MM.1S (cell line): ENCODE measurements at regions not wholly inside any gene's neighbourhood (a gene's known extent, or its start where the extent isn't known, plus 50 kb on each side); places are given as distances from the start of the nearest gene placed in this dataset.

Experiments used
- DNase-seq: peaks from one replicate; pipeline ENCODE4 v3.0.0-alpha.2; 2015
- H2AFZ ChIP-seq: fragments of 300-600 bp; sonication (generic); 2 replicates; pipeline ENCODE4 v1.6.0; 2016; ENCODE audit warnings: antibody characterized with exemption, low read length
- H3F3A ChIP-seq: fragments of 300-600 bp; sonication (generic); 2 replicates; pipeline ENCODE4 v1.6.1; 2016; ENCODE audit warnings: mild to moderate bottlenecking, antibody characterized with exemption, low read length, moderate library complexity, mixed read lengths; ENCODE audit not compliant: insufficient read depth
- H3K27ac ChIP-seq: fragments of 300-600 bp; sonication (generic); 2 replicates; pipeline ENCODE4 v1.5.1; 2016; ENCODE audit warnings: mild to moderate bottlenecking, low read length
- H3K27me3 ChIP-seq: fragments of 300-600 bp; sonication (generic); replicated peaks from 2 replicates; pipeline ENCODE4 v1.6.0; 2016; ENCODE audit warnings: low read length; ENCODE audit not compliant: insufficient read depth
- H3K36me3 ChIP-seq: fragments of 300-600 bp; sonication (generic); replicated peaks from 2 replicates; pipeline ENCODE4 v1.6.1; 2016; ENCODE audit warnings: mild to moderate bottlenecking, low read length, mixed read lengths; ENCODE audit not compliant: insufficient read depth
- H3K4me1 ChIP-seq: fragments of 300-600 bp; sonication (generic); 2 replicates; pipeline ENCODE4 v1.6.1; 2016; ENCODE audit warnings: low read length, mixed read lengths
- H3K4me2 ChIP-seq: fragments of 300-600 bp; sonication (generic); 2 replicates; pipeline ENCODE4 v1.6.0; 2016; ENCODE audit warnings: low read depth, low read length
- H3K4me3 ChIP-seq: fragments of 300-600 bp; sonication (generic); 2 replicates; pipeline ENCODE4 v1.5.1; 2016; ENCODE audit warnings: low read length, mixed read lengths
- H3K79me2 ChIP-seq: fragments of 300-600 bp; sonication (generic); 2 replicates; pipeline ENCODE4 v1.6.1; 2016; ENCODE audit warnings: mixed run types, low read length, mixed read lengths
- H3K9ac ChIP-seq: fragments of 300-600 bp; sonication (generic); 2 replicates; pipeline ENCODE4 v1.6.1; 2016; ENCODE audit warnings: low read length, mixed read lengths
- H3K9me2 ChIP-seq: fragments of 300-600 bp; sonication (generic); replicated peaks from 2 replicates; pipeline ENCODE4 v1.6.1; 2016; ENCODE audit warnings: mild to moderate bottlenecking, low read length, mixed read lengths; ENCODE audit not compliant: insufficient read depth
- H3K9me3 ChIP-seq: fragments of 300-600 bp; sonication (generic); replicated peaks from 2 replicates; pipeline ENCODE4 v1.6.1; 2016; ENCODE audit warnings: mild to moderate bottlenecking, low read length, mixed read lengths; ENCODE audit not compliant: insufficient read depth
- H4K20me1 ChIP-seq: fragments of 300-600 bp; sonication (generic); 2 replicates; pipeline ENCODE4 v1.6.1; 2016; ENCODE audit warnings: mild to moderate bottlenecking, low read length, moderate library complexity, mixed read lengths; ENCODE audit not compliant: insufficient read depth
- EZH2 ChIP-seq: fragments of 300-600 bp; sonication (generic); optimal IDR thresholded peaks from 2 replicates; pipeline ENCODE3; 2017; ENCODE audit warnings: low read depth, mild to moderate bottlenecking, antibody characterized with exemption, low read length, mixed read lengths
- EZH2phosphoT487 ChIP-seq: fragments of 300-600 bp; sonication (generic); IDR thresholded peaks from 2 replicates; pipeline ENCODE4 v1.6.1; 2018; ENCODE audit warnings: antibody characterized with exemption, low read length
- TF ChIP-seq, protein P1 (sequence below): fragments of 300-600 bp; sonication (generic); IDR thresholded peaks from 2 replicates; pipeline ENCODE4 v1.5.1; 2016; ENCODE audit warnings: antibody characterized with exemption, low read length, mixed read lengths

GRCh38 chr3:89580859-89581258, 473.4 kb downstream of the EPHA3 start:
- Histone ChIP-seq H3K27ac (no peak overlapping the region), H3K4me3 (no peak overlapping the region), H3F3A (no peaks in the 10 kb centered on the region), H3K27me3 (no peaks in the 10 kb centered on the region), H3K36me3 (no peaks in the 10 kb centered on the region), H3K4me2 (no peak overlapping the region), H3K9ac (no peak overlapping the region), H3K79me2 (no peaks in the 10 kb centered on the region), H3K9me3 (no peaks in the 10 kb centered on the region), H3K4me1 (no peaks in the 10 kb centered on the region), H2AFZ (no peak overlapping the region), H4K20me1 (no peaks in the 10 kb centered on the region), H3K9me2 (no peaks in the 10 kb centered on the region)
- DNase-seq = no peak
- TF ChIP-seq EZH2phosphoT487 = no peak
- TF ChIP-seq, protein P1, sequence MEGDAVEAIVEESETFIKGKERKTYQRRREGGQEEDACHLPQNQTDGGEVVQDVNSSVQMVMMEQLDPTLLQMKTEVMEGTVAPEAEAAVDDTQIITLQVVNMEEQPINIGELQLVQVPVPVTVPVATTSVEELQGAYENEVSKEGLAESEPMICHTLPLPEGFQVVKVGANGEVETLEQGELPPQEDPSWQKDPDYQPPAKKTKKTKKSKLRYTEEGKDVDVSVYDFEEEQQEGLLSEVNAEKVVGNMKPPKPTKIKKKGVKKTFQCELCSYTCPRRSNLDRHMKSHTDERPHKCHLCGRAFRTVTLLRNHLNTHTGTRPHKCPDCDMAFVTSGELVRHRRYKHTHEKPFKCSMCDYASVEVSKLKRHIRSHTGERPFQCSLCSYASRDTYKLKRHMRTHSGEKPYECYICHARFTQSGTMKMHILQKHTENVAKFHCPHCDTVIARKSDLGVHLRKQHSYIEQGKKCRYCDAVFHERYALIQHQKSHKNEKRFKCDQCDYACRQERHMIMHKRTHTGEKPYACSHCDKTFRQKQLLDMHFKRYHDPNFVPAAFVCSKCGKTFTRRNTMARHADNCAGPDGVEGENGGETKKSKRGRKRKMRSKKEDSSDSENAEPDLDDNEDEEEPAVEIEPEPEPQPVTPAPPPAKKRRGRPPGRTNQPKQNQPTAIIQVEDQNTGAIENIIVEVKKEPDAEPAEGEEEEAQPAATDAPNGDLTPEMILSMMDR = no peak
- TF ChIP-seq EZH2 = no peak

- H4K20me1 ChIP-seq = no peaks in the 10 kb centered on the region
These were observed 477.0 kb downstream of the EPHA3 start for GRCh38 chr3:89584398-89584797.

DNA sequence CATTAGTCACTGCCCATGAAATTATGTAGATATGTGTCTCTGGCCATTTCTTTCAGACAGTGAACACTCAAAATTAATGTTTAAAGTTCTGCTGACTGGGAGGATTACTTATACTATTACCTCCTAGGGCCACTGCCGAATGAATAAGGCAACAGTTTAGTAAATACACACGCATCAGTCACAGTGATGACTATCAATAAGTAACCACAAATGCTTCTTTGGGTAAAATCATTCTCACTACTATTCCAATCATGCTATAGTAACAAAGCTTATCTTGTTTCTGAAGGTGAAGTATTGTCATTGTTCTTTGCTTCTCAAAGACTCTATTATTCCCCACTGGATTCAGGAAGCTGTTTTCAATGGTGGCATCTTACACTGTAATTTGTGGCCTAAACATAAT, 478.8 kb downstream of the EPHA3 start:
- H3K4me3 ChIP-seq = no peak overlapping the region
- no peak for TF ChIP-seq EZH2
- TF ChIP-seq EZH2phosphoT487 = no peak
- TF ChIP-seq, protein P1 = no peak
- no peak overlapping the region for H3K9ac ChIP-seq
- no peaks in the 10 kb centered on the region for H3K4me1 ChIP-seq
- H3K27me3 ChIP-seq = no peaks in the 10 kb centered on the region
- DNase-seq = no peak
- no peaks in the 10 kb centered on the region for H3K36me3 ChIP-seq
- no peak overlapping the region for H3K27ac ChIP-seq
- H2AFZ ChIP-seq = no peak overlapping the region
- H3K79me2 ChIP-seq = no peaks in the 10 kb centered on the region
- H3K9me3 ChIP-seq = no peaks in the 10 kb centered on the region
- no peaks in the 10 kb centered on the region for H3F3A ChIP-seq
- no peak overlapping the region for H3K4me2 ChIP-seq
- no peaks in the 10 kb centered on the region for H4K20me1 ChIP-seq
- H3K9me2 ChIP-seq = no peaks in the 10 kb centered on the region

More at GRCh38 chr3:89584398-89584797, 477.0 kb downstream of the EPHA3 start:
- Histone ChIP-seq H3K9ac (no peak overlapping the region), H2AFZ (no peak overlapping the region), H3K4me3 (no peak overlapping the region), H3F3A (no peaks in the 10 kb centered on the region), H3K9me2 (no peaks in the 10 kb centered on the region), H3K9me3 (no peaks in the 10 kb centered on the region), H3K27me3 (no peaks in the 10 kb centered on the region), H3K79me2 (no peaks in the 10 kb centered on the region), H3K36me3 (no peaks in the 10 kb centered on the region), H3K4me1 (no peaks in the 10 kb centered on the region), H3K4me2 (no peak overlapping the region), H3K27ac (no peak overlapping the region)
- no peak for DNase-seq
- TF ChIP-seq, protein P1 = no peak
- TF ChIP-seq EZH2 (no peak), EZH2phosphoT487 (no peak)
